Fibroblast of lung (primary cell): ENCODE measurements at regions not wholly inside any gene's neighbourhood (a gene's known extent, or its start where the extent isn't known, plus 50 kb on each side); places are given as distances from the start of the nearest gene placed in this dataset.

Experiments
- DNase-seq, 2 donors: peaks; one replicate each; pipeline versions ENCODE4 v3.0.0 to v3.0.0-alpha.2; 2010; ENCODE audit warnings: low read depth in 2 of 2
- H2AFZ ChIP-seq: 2 replicates; pipeline ENCODE4 v1.5.1; 2012; ENCODE audit warnings: low read length, control low read depth, inconsistent platforms
- H3K27ac ChIP-seq: 2 replicates; pipeline ENCODE4 v1.5.1; 2011; ENCODE audit warnings: low read length, control low read depth; ENCODE audit not compliant: insufficient read depth
- H3K27me3 ChIP-seq: 2 replicates; pipeline ENCODE4 v1.5.1; 2011; ENCODE audit warnings: mild to moderate bottlenecking, low read length; ENCODE audit not compliant: control insufficient read depth, insufficient read depth
- H3K36me3 ChIP-seq: 2 replicates; pipeline ENCODE4 v1.5.1; 2011; ENCODE audit warnings: low read length; ENCODE audit not compliant: control insufficient read depth, insufficient read depth
- H3K4me1 ChIP-seq: 2 replicates; pipeline ENCODE4 v1.5.1; 2011; ENCODE audit warnings: low read length; ENCODE audit not compliant: control insufficient read depth, insufficient read depth; ENCODE audit errors: extremely low read depth
- H3K4me2 ChIP-seq: 2 replicates; pipeline ENCODE4 v1.5.1; 2011; ENCODE audit warnings: low read length, control low read depth; ENCODE audit not compliant: insufficient read depth; ENCODE audit errors: extremely low read depth
- H3K4me3 ChIP-seq, 4 experiments: fragments of 200-600 bp in 1 of 4; sonication (generic) in 1 of 4; replicated peaks in 1 of 4; 2 replicates each; pipeline ENCODE4 v1.5.1; 2011 to 2016; ENCODE audit warnings: low read length in 4 of 4, low read depth in 3 of 4, mild to moderate bottlenecking in 3 of 4, control low read depth in 2 of 4, inconsistent platforms in 1 of 4, mixed read lengths in 1 of 4; ENCODE audit not compliant: insufficient read depth in 1 of 4; ENCODE audit errors: control extremely low read depth in 1 of 4
- H3K79me2 ChIP-seq: 2 replicates; pipeline ENCODE4 v1.5.1; 2012; ENCODE audit warnings: mild to moderate bottlenecking, low read length, inconsistent platforms; ENCODE audit not compliant: control insufficient read depth, insufficient read depth
- H3K9ac ChIP-seq: 2 replicates; pipeline ENCODE4 v1.5.1; 2011; ENCODE audit warnings: mild to moderate bottlenecking, low read length, control low read depth; ENCODE audit not compliant: insufficient read depth
- H3K9me3 ChIP-seq: 2 replicates; pipeline ENCODE4 v1.5.1; 2012; ENCODE audit warnings: low read depth, low read length; ENCODE audit not compliant: control insufficient read depth, insufficient read depth
- H4K20me1 ChIP-seq: 2 replicates; pipeline ENCODE4 v1.5.1; 2011; ENCODE audit warnings: low read length; ENCODE audit not compliant: control insufficient read depth, insufficient read depth; ENCODE audit errors: extremely low read depth
- EZH2 ChIP-seq: IDR thresholded peaks from 2 replicates; pipeline ENCODE4 v1.5.1; 2012; ENCODE audit warnings: low read length, control low read depth, mild to moderate bottlenecking; ENCODE audit errors: missing control alignments
- TF ChIP-seq, protein P1 (sequence below), 2 donors: IDR thresholded peaks in 1 of 2; conservative IDR thresholded peaks in 1 of 2; 1 replicate in 1 of 2; 2 replicates in 1 of 2; pipeline ENCODE4 v1.5.1; 2011 to 2012; ENCODE audit warnings: low read length in 2 of 2, control low read depth in 1 of 2, inconsistent platforms in 1 of 2, low read depth in 1 of 2, mild to moderate bottlenecking in 1 of 2

DNA sequence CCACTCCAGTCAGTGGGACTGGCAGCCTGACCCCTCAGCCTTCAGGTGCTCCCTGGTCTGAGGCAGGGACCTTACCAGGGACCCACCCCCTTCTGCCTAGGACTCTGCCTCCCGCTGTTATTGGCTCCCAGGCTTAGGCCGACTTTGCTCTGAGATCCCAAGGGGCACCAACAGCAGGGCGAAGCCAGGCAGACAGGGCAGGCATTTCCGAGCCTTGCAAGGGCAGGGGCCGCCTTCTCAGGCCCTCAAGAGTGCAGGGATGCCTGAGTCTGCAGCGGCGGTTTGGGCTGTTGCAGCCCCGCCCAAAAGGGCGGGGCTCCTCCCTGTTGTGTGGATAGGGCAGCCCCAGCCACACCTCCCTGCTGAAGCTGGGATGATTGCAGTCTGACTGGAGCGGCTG lies 644.6 kb downstream of the PRR16 start:
- no peaks in the 10 kb centered on the region for H3K9me3 ChIP-seq
- H3K4me2 ChIP-seq, result no peak overlapping the region
- H3K27ac ChIP-seq, result no peak overlapping the region
- H4K20me1 ChIP-seq, result no peaks in the 10 kb centered on the region
- no peak overlapping the region for H2AFZ ChIP-seq
- H3K36me3 ChIP-seq, result no peaks in the 10 kb centered on the region
- no peaks in the 10 kb centered on the region for H3K4me1 ChIP-seq
- DNase-seq, result no peak
- H3K9ac ChIP-seq, result no peak overlapping the region
- H3K27me3 ChIP-seq, result no peaks in the 10 kb centered on the region
- TF ChIP-seq, protein P1, sequence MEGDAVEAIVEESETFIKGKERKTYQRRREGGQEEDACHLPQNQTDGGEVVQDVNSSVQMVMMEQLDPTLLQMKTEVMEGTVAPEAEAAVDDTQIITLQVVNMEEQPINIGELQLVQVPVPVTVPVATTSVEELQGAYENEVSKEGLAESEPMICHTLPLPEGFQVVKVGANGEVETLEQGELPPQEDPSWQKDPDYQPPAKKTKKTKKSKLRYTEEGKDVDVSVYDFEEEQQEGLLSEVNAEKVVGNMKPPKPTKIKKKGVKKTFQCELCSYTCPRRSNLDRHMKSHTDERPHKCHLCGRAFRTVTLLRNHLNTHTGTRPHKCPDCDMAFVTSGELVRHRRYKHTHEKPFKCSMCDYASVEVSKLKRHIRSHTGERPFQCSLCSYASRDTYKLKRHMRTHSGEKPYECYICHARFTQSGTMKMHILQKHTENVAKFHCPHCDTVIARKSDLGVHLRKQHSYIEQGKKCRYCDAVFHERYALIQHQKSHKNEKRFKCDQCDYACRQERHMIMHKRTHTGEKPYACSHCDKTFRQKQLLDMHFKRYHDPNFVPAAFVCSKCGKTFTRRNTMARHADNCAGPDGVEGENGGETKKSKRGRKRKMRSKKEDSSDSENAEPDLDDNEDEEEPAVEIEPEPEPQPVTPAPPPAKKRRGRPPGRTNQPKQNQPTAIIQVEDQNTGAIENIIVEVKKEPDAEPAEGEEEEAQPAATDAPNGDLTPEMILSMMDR (conservative IDR thresholded peaks at IDR 0.05 in 1 of 2, IDR thresholded peaks at IDR 0.05 in 1 of 2; ENCODE audit: low read depth in 1 of 2, low read length in 2 of 2), result no peak
- no peak for TF ChIP-seq EZH2
- H3K4me3 ChIP-seq, result no peak overlapping the region
- H3K79me2 ChIP-seq, result no peaks in the 10 kb centered on the region

- H3K9me3 ChIP-seq, result no peaks in the 10 kb centered on the region
- no peak overlapping the region for H3K9ac ChIP-seq
- TF ChIP-seq EZH2, result no peak
- TF ChIP-seq, protein P1 (conservative IDR thresholded peaks at IDR 0.05 in 1 of 2, IDR thresholded peaks at IDR 0.05 in 1 of 2; ENCODE audit: low read depth in 1 of 2, low read length in 2 of 2), result no peak
- no peak overlapping the region for H2AFZ ChIP-seq
- H3K36me3 ChIP-seq, result no peaks in the 10 kb centered on the region
- H3K79me2 ChIP-seq, result no peaks in the 10 kb centered on the region
- H3K4me3 ChIP-seq, result no peak overlapping the region
- no peak for DNase-seq
- H3K4me2 ChIP-seq, result no peak overlapping the region
- no peaks in the 10 kb centered on the region for H3K27me3 ChIP-seq
- H3K27ac ChIP-seq, result no peak overlapping the region
- no peaks in the 10 kb centered on the region for H3K4me1 ChIP-seq
- no peaks in the 10 kb centered on the region for H4K20me1 ChIP-seq
These were observed 645.7 kb downstream of the PRR16 start for GRCh38 chr5:121109817-121110216.

DNA sequence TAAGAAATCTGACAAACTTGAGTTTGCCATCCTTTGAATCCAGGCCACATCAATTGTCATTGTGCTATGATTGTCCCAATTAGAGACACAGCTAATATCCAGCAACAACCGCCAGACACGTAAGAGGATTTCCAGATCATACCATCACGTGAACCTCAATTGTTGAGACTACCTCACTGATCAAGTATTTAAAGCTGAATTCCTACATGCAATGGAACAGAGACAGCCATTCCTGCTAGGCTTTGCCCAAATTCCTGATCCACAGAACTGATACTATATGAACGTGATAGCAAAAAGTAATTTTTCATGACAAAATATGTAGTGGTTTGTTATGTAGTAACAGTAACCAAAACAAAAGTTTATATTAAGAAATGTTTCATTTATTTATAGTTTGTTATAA lies 657.7 kb downstream of the PRR16 start:
- no peak for DNase-seq
- H3K4me2 ChIP-seq, result no peak overlapping the region
- H3K79me2 ChIP-seq, result no peaks in the 10 kb centered on the region
- H4K20me1 ChIP-seq, result no peaks in the 10 kb centered on the region
- TF ChIP-seq, protein P1 (conservative IDR thresholded peaks at IDR 0.05 in 1 of 2, IDR thresholded peaks at IDR 0.05 in 1 of 2; ENCODE audit: low read depth in 1 of 2, low read length in 2 of 2), result no peak
- no peak for TF ChIP-seq EZH2
- no peaks in the 10 kb centered on the region for H3K9me3 ChIP-seq
- no peak overlapping the region for H3K27ac ChIP-seq
- H3K4me3 ChIP-seq, result no peak overlapping the region
- no peak overlapping the region for H3K9ac ChIP-seq
- no peaks in the 10 kb centered on the region for H3K27me3 ChIP-seq
- H3K36me3 ChIP-seq, result no peaks in the 10 kb centered on the region
- H2AFZ ChIP-seq, result no peak overlapping the region
- no peaks in the 10 kb centered on the region for H3K4me1 ChIP-seq
